ENCODE measurements at regions not wholly inside any gene's neighbourhood (a gene's known extent, or its start where the extent isn't known, plus 50 kb on each side); places are given as distances from the start of the nearest gene placed in this dataset.

- no peak for DNase-seq
- ChIA-PET POLR2A (no interaction called here), CTCF (no interaction called here)
- 59% methylated on average over 9 of the region's 9 CpGs for WGBS (ENCODE audit: low lambda C conversion rate)
- H3K9me3 ChIP-seq = no peaks in the 10 kb centered on the region
- H3K4me3 ChIP-seq (ENCODE audit: low read depth in 2 of 2, low read length in 1 of 2) = no peak overlapping the region
- peaks cover 0 to 26% of the 10 kb centered on the region in 2 experiments; a peak in 2 of 4 replicates for H3K4me1 ChIP-seq (ENCODE audit: control insufficient read depth in 1 of 2, insufficient read depth in 2 of 2, low read depth in 1 of 2, low read length in 1 of 2)
- TF ChIP-seq SMC3 (IDR thresholded peaks at IDR 0.05; ENCODE audit: low read depth, low read length) = no peak
- TF ChIP-seq CTCF (IDR thresholded peaks at IDR 0.05) = no peak
- TF ChIP-seq RXRA (IDR thresholded peaks at IDR 0.05; ENCODE audit: borderline replicate concordance, low read depth) = no peak
- TF ChIP-seq GABPA (IDR thresholded peaks at IDR 0.05; ENCODE audit: low read depth) = no peak
- no peak for TF ChIP-seq EP300 (IDR thresholded peaks at IDR 0.05; ENCODE audit: borderline replicate concordance in 1 of 2, low read depth in 1 of 2, low read length in 1 of 2)
- TF ChIP-seq TCF12 (IDR thresholded peaks at IDR 0.05) = no peak
- TF ChIP-seq RFX5 (IDR thresholded peaks at IDR 0.05; ENCODE audit: low read length) = no peak
- TF ChIP-seq MAX (IDR thresholded peaks at IDR 0.05; ENCODE audit: low read depth) = no peak
- TF ChIP-seq PBX3 (IDR thresholded peaks at IDR 0.05) = no peak
- no peak for TF ChIP-seq NFIC (IDR thresholded peaks at IDR 0.05; ENCODE audit: borderline replicate concordance)
- no peak for TF ChIP-seq REST (IDR thresholded peaks at IDR 0.05; ENCODE audit: low read depth, low read length)
- TF ChIP-seq TAF1 (IDR thresholded peaks at IDR 0.05; ENCODE audit: borderline replicate concordance, low read depth, low read length) = no peak
- no peak for TF ChIP-seq FOSL2 (IDR thresholded peaks at IDR 0.05; ENCODE audit: borderline replicate concordance, low read depth)
- no peak overlapping the region for H3K4me2 ChIP-seq
- no peak overlapping the region for H2AFZ ChIP-seq (ENCODE audit: low read depth)
- H3K27me3 ChIP-seq (ENCODE audit: insufficient read depth) = no peaks in the 10 kb centered on the region
- no peaks in the 10 kb centered on the region for H3K36me3 ChIP-seq (replicated peaks in 1 of 2; ENCODE audit: control insufficient read depth in 1 of 2, insufficient read depth in 2 of 2, low read length in 1 of 2)
- H3K9me2 ChIP-seq = no peaks in the 10 kb centered on the region
- H3K79me2 ChIP-seq (ENCODE audit: insufficient read depth) = no peaks in the 10 kb centered on the region
- no peak overlapping the region for H3K27ac ChIP-seq (ENCODE audit: low read depth in 2 of 2, low read length in 1 of 2)
- no peaks in the 10 kb centered on the region for H3F3A ChIP-seq (replicated peaks; ENCODE audit: insufficient read depth)
- H3K9ac ChIP-seq = no peak overlapping the region
- H4K20me1 ChIP-seq (ENCODE audit: insufficient read depth) = no peaks in the 10 kb centered on the region
Measured at GRCh38 chr6:168835991-168836390, 395.0 kb downstream of the SMOC2 start.
